Panc1 (cell line): ENCODE measurements at regions not wholly inside any gene's neighbourhood (a gene's known extent, or its start where the extent isn't known, plus 50 kb on each side); places are given as distances from the start of the nearest gene placed in this dataset.

Source experiments
- ATAC-seq: fragments of 200-7000 bp; cut with Tn5 transposase; 2 replicates; pipeline ENCODE4 v1.9.1; 2020; ENCODE audit warnings: mild to moderate bottlenecking, moderate library complexity
- BruUV-seq: library from RNA; stranded (reverse); fragments of 400-500 nt; replicated peaks from 2 replicates; lab custom pipeline; 2021; lab: Mats Ljungman, UMichigan
- CTCF ChIA-PET: fragments of 300-600 bp; sonication (Branson Sonifier 250); formaldehyde crosslinking; loops from one replicate; lab custom pipeline; 2022; ENCODE audit warnings: antibody characterized with exemption; lab: Charles Lee
- POLR2A ChIA-PET: fragments of 300-600 bp; sonication (Branson Sonifier 250); formaldehyde crosslinking; loops from one replicate; lab custom pipeline; 2022; ENCODE audit warnings: antibody characterized with exemption; lab: Charles Lee
- DNase-seq: peaks from one replicate; pipeline ENCODE4 v3.0.0-alpha.2; 2010; ENCODE audit warnings: low read depth, low spot score
- H3K27ac ChIP-seq: 2 replicates; pipeline ENCODE4 v1.5.1; 2011; ENCODE audit warnings: mild to moderate bottlenecking, low read length, inconsistent platforms
- H3K27me3 ChIP-seq: fragments of 200-500 bp; sonication (Bioruptor generic); 2 replicates; pipeline ENCODE4 v1.6.0; 2014; ENCODE audit warnings: low read length, inconsistent platforms; ENCODE audit not compliant: control insufficient read depth, insufficient read depth
- H3K36me3 ChIP-seq: fragments of 200-500 bp; sonication (Bioruptor generic); 2 replicates; pipeline ENCODE4 v1.5.1; 2014; ENCODE audit warnings: inconsistent platforms, mild to moderate bottlenecking, low read length, moderate library complexity; ENCODE audit not compliant: control insufficient read depth, insufficient read depth
- H3K4me1 ChIP-seq: 2 replicates; pipeline ENCODE4 v1.5.1; 2011; ENCODE audit warnings: inconsistent platforms, mild to moderate bottlenecking, low read length, moderate library complexity; ENCODE audit not compliant: control insufficient read depth, insufficient read depth
- H3K4me3 ChIP-seq, 2 experiments: 2 replicates each; pipeline ENCODE4 v1.5.1; 2011 to 2012; ENCODE audit warnings: low read depth in 2 of 2, low read length in 2 of 2, mild to moderate bottlenecking in 2 of 2, inconsistent platforms in 1 of 2, moderate library complexity in 1 of 2
- H3K9me3 ChIP-seq: fragments of 200-500 bp; sonication (Bioruptor generic); 2 replicates; pipeline ENCODE4 v1.5.1; 2014; ENCODE audit warnings: low read depth, mild to moderate bottlenecking, inconsistent platforms, low read length, moderate library complexity; ENCODE audit not compliant: control insufficient read depth, insufficient read depth
- CTCF ChIP-seq: fragments of 450-650 bp; IDR thresholded peaks from 2 replicates; pipeline ENCODE4 v1.5.1; 2017; ENCODE audit warnings: mild to moderate bottlenecking
- POLR2AphosphoS5 ChIP-seq: IDR thresholded peaks from 2 replicates; pipeline ENCODE4 v1.6.1; 2012; ENCODE audit warnings: mild to moderate bottlenecking, low read depth, low read length, moderate library complexity
- REST ChIP-seq, 2 experiments: IDR thresholded peaks; 2 replicates each; pipeline ENCODE4 v1.6.1; 2011 to 2012; ENCODE audit warnings: low read depth in 2 of 2, control low read depth in 1 of 2, low read length in 1 of 2, mild to moderate bottlenecking in 1 of 2, moderate library complexity in 1 of 2; ENCODE audit not compliant: insufficient read depth in 1 of 2
- SIN3A ChIP-seq: IDR thresholded peaks from 2 replicates; pipeline ENCODE4 v1.6.1; 2012; ENCODE audit warnings: low read depth, mild to moderate bottlenecking, low read length, moderate library complexity, borderline replicate concordance; ENCODE audit not compliant: insufficient read depth
- TCF7L2 ChIP-seq: IDR thresholded peaks from 2 replicates; pipeline ENCODE4 v1.6.1; 2011; ENCODE audit warnings: mild to moderate bottlenecking, low read depth, low read length, inconsistent platforms
- in situ Hi-C: cut with HindIII; loops from 2 replicates; pipeline ENCODE4 v1.10.0; 2016; ENCODE audit warnings: low sequenced_read_pairs, low pct_unique_long_range_greater_than_20kb
- intact Hi-C: fragments of 100-400 bp; cut with micrococcal nuclease; formaldehyde crosslinking; loops from one replicate; pipeline ENCODE4 v1.10.0; 2022; ENCODE audit not compliant: unreplicated experiment

GRCh38 chr14:34094384-34094783 lies 143.5 kb upstream of the EGLN3 start:
- in situ Hi-C loops, result no loop called here

DNA sequence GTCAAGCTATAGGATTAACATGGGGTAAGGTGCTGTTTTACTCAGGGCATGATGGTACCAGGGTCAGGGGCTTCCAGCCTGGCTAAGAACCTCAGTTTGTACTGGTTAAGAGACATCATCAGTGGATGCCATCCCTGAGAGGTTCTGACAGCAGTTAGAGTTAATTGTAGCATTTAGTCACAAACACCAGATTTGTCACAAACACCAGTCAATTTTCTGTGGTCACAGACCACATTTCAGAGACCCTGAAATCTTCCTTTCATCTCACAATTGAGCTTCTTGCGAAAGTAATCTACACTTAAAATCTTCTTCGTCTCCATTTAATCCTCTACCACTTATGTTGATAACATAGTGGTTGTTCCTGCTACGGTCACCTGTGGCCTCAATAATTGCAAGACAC lies 143.0 kb upstream of the EGLN3 start:
- in situ Hi-C loops (no loop called here), intact Hi-C loops (no loop called here)
- no peak overlapping the region for H3K27ac ChIP-seq
- CTCF ChIA-PET, result interaction anchor here (0.6 kb wide), 1 partner anchor 178 kb away, joined by 3 read pairs; no protein-coding TSS in a partner anchor
- POLR2A ChIA-PET, result no interaction called here
- DNase-seq (no peak), ATAC-seq (no peak)
- no peaks in the 10 kb centered on the region for H3K9me3 ChIP-seq
- BruUV-seq, result no TSS peak
- H3K27me3 ChIP-seq, result no peaks in the 10 kb centered on the region
- no peaks in the 10 kb centered on the region for H3K4me1 ChIP-seq
- TF ChIP-seq TCF7L2, result no peak
- TF ChIP-seq POLR2AphosphoS5, result no peak
- no peak for TF ChIP-seq SIN3A
- no peak for TF ChIP-seq CTCF
- TF ChIP-seq REST (IDR thresholded peaks at IDR 0.05; ENCODE audit: insufficient read depth in 1 of 2, low read depth in 2 of 2, low read length in 1 of 2), result no peak
- no peak overlapping the region for H3K4me3 ChIP-seq
- no peaks in the 10 kb centered on the region for H3K36me3 ChIP-seq

More at GRCh38 chr14:34094384-34094783, 143.5 kb upstream of the EGLN3 start:
- intact Hi-C loops, result no loop called here
- no peak for ATAC-seq
- H3K4me1 ChIP-seq, result no peaks in the 10 kb centered on the region
- H3K27ac ChIP-seq, result no peak overlapping the region
- TF ChIP-seq SIN3A (no peak), REST (IDR thresholded peaks at IDR 0.05; ENCODE audit: insufficient read depth in 1 of 2, low read depth in 2 of 2, low read length in 1 of 2) (no peak), POLR2AphosphoS5 (no peak), CTCF (no peak), TCF7L2 (no peak)
- ChIA-PET CTCF (no interaction called here), POLR2A (no interaction called here)
- no peak overlapping the region for H3K4me3 ChIP-seq
- H3K36me3 ChIP-seq, result no peaks in the 10 kb centered on the region
- DNase-seq, result no peak
- no peaks in the 10 kb centered on the region for H3K9me3 ChIP-seq
- no TSS peak for BruUV-seq
- H3K27me3 ChIP-seq, result no peaks in the 10 kb centered on the region
